Endothelial cell of umbilical vein (primary cell): ENCODE measurements at regions not wholly inside any gene's neighbourhood (a gene's known extent, or its start where the extent isn't known, plus 50 kb on each side); places are given as distances from the start of the nearest gene placed in this dataset.

Experiments used
- EZH2 ChIP-seq: IDR thresholded peaks from 2 replicates; pipeline ENCODE4 v1.6.1; 2012; ENCODE audit warnings: borderline replicate concordance, low read depth, mild to moderate bottlenecking, moderate library complexity, low read length, inconsistent platforms; ENCODE audit not compliant: severe bottlenecking
- FOS ChIP-seq: IDR thresholded peaks from 2 replicates; pipeline ENCODE4 v1.6.1; 2011; ENCODE audit warnings: mild to moderate bottlenecking, low read length, moderate library complexity, borderline replicate concordance; ENCODE audit not compliant: insufficient read depth
- JUN ChIP-seq: IDR thresholded peaks from 2 replicates; pipeline ENCODE4 v1.6.1; 2011; ENCODE audit warnings: borderline replicate concordance, low read depth; ENCODE audit not compliant: insufficient read length, insufficient read depth
- MYC ChIP-seq: IDR thresholded peaks from one replicate; pipeline ENCODE4 v1.6.1; 2011; ENCODE audit warnings: mild to moderate bottlenecking, low read depth, low read length
- POLR2A ChIP-seq: IDR thresholded peaks from 2 replicates; pipeline ENCODE4 v1.6.1; 2012; ENCODE audit warnings: low read depth, mild to moderate bottlenecking, control low read depth, low read length
- POLR2AphosphoS5 ChIP-seq: IDR thresholded peaks from 2 replicates; pipeline ENCODE4 v1.6.1; 2012; ENCODE audit warnings: low read depth, mild to moderate bottlenecking, control low read depth, low read length, moderate library complexity; ENCODE audit not compliant: insufficient read depth
- TF ChIP-seq, protein P1 (sequence below), 2 donors: IDR thresholded peaks; 1 replicate in 1 of 2; 2 replicates in 1 of 2; pipeline ENCODE4 v1.5.1; 2011; ENCODE audit warnings: low read length in 2 of 2, mild to moderate bottlenecking in 2 of 2, moderate library complexity in 2 of 2, control low read depth in 1 of 2, inconsistent platforms in 1 of 2, low read depth in 1 of 2; ENCODE audit not compliant: insufficient read depth in 1 of 2; ENCODE audit errors: extremely low read depth in 1 of 2
- TF ChIP-seq, protein P2 (sequence below): IDR thresholded peaks from 2 replicates; pipeline ENCODE4 v1.6.1; 2011; ENCODE audit not compliant: insufficient read depth, insufficient read length

DNA sequence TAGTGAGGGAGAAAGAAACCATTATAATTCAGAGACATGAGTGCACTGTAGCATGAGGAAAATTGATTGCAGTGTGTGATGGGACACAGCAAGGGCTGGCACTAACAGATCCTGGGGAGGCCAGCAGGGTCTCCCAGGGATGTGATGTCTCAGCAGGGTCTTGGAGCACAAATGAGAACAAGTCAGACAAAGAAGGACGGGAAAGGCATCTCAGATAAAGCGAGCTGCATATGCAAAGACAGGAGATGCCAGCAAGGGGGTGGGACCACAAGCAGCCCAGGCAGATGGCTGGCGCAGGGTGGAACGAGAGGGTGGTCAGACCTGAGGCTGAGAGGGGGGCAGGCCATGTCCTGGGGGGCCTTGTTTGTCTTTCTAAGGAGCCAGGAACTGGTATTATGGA lies 102.6 kb upstream of the DLX2 start:
- TF ChIP-seq MYC (no peak), JUN (no peak), EZH2 (no peak), POLR2A (no peak), POLR2AphosphoS5 (no peak), FOS (no peak)
- TF ChIP-seq, protein P1, sequence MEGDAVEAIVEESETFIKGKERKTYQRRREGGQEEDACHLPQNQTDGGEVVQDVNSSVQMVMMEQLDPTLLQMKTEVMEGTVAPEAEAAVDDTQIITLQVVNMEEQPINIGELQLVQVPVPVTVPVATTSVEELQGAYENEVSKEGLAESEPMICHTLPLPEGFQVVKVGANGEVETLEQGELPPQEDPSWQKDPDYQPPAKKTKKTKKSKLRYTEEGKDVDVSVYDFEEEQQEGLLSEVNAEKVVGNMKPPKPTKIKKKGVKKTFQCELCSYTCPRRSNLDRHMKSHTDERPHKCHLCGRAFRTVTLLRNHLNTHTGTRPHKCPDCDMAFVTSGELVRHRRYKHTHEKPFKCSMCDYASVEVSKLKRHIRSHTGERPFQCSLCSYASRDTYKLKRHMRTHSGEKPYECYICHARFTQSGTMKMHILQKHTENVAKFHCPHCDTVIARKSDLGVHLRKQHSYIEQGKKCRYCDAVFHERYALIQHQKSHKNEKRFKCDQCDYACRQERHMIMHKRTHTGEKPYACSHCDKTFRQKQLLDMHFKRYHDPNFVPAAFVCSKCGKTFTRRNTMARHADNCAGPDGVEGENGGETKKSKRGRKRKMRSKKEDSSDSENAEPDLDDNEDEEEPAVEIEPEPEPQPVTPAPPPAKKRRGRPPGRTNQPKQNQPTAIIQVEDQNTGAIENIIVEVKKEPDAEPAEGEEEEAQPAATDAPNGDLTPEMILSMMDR (IDR thresholded peaks at IDR 0.05; ENCODE audit: extremely low read depth in 1 of 2, insufficient read depth in 1 of 2, low read depth in 1 of 2, low read length in 2 of 2) = no peak
- TF ChIP-seq, protein P2, sequence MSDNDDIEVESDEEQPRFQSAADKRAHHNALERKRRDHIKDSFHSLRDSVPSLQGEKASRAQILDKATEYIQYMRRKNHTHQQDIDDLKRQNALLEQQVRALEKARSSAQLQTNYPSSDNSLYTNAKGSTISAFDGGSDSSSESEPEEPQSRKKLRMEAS = no peak
